ENCODE measurements at regions not wholly inside any gene's neighbourhood (a gene's known extent, or its start where the extent isn't known, plus 50 kb on each side); places are given as distances from the start of the nearest gene placed in this dataset.

DNA sequence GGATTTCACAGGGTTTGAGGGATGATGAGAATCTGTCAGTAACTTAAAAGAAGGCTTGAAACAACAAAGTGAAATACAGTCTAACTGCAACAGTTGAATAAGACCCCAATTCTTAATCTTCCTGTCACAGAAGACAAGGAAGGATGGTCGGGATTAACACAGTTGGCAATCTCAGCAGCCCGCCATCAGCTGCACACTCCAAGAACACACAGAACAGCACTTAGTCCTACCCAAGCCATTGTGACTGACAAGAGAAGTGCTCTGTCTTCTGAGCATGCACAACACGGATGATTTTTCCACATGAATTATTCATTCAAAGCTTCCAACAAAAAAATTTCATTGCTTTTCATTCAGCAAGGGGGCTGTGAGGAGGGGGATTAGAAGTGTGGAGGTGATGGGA is 576.1 kb downstream of the TLE4 start:
- no peak for DNase-seq
- CTCF ChIA-PET, result no interaction called here
- Mint-ChIP-seq H3K36me3 (no peaks in the 10 kb centered on the region), H3K9me3 (no peaks in the 10 kb centered on the region), H3K27ac (no peak overlapping the region), H3K27me3 (no peaks in the 10 kb centered on the region), H3K4me3 (no peak overlapping the region), H3K4me1 (no peaks in the 10 kb centered on the region)

DNA sequence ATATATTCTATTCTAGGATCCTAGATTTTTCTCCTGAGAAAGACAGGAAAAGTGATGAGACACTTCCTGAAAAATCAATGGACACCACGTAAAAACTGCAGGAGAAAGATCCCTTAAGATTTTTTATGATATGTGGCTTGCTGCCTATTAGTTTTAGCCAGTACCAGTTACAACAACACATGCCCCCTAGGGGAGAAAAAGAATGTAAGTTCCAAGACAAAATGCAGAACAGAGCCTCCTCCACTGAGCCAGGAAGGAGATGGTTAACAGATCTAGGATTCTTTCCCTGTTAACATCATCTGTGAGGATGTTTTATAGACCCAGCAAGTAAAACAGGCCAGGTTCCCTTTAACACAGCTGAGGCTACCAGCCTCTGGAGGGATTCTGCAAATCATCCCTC is 574.7 kb downstream of the TLE4 start:
- H3K27me3 Mint-ChIP-seq, result no peaks in the 10 kb centered on the region
- no peak overlapping the region for H3K27ac Mint-ChIP-seq
- H3K4me1 Mint-ChIP-seq, result no peaks in the 10 kb centered on the region
- no peaks in the 10 kb centered on the region for H3K36me3 Mint-ChIP-seq
- H3K4me3 Mint-ChIP-seq, result no peak overlapping the region
- no peak for DNase-seq
- CTCF ChIA-PET, result no interaction called here
- H3K9me3 Mint-ChIP-seq, result no peaks in the 10 kb centered on the region

DNA sequence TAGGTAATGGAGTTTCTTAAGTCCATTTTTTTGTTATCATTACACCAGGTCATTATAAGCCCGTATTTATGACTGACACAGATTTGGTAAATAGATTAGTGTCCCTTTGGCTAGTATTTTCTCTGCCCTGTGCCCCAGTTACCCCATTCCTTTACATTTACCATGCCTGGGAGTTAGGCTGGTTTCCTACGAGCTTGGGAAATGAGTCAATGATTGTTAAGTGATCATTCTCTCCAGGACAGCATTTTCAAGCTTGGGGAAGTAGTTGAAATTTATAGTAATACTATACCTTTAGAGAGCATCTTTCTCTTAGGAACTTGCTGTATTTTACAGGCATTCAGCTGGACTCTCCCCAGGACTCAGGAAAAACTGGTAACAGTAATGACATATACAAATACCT is 573.1 kb downstream of the TLE4 start:
- Mint-ChIP-seq H3K27me3 (no peaks in the 10 kb centered on the region), H3K36me3 (no peaks in the 10 kb centered on the region), H3K4me1 (no peaks in the 10 kb centered on the region), H3K27ac (no peak overlapping the region), H3K4me3 (no peak overlapping the region), H3K9me3 (no peaks in the 10 kb centered on the region)
- DNase-seq, result no peak
- CTCF ChIA-PET, result no interaction called here

DNA sequence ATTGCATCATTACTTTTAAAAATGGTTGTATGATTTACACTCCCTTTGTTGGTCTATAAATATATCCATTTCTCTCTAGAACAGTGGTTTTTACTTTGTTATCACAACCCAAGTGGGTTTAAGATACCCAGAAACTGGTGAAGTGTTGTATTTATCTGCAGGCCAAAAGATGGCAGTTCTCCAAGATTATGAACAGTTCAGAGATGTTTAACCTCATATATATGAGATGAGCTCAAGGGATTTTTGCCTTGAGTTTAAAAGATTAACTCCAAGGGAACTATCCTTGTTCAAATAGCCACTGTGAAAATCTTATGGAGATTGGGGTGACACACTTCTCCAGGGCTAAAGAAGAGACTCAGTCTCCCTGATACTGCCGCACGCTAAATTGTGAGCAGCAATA is 572.6 kb downstream of the TLE4 start:
- CTCF ChIA-PET, result no interaction called here
- H3K27me3 Mint-ChIP-seq, result no peaks in the 10 kb centered on the region
- DNase-seq, result no peak
- H3K9me3 Mint-ChIP-seq, result no peaks in the 10 kb centered on the region
- no peak overlapping the region for H3K4me3 Mint-ChIP-seq
- no peak overlapping the region for H3K27ac Mint-ChIP-seq
- no peaks in the 10 kb centered on the region for H3K36me3 Mint-ChIP-seq
- H3K4me1 Mint-ChIP-seq, result no peaks in the 10 kb centered on the region

DNA sequence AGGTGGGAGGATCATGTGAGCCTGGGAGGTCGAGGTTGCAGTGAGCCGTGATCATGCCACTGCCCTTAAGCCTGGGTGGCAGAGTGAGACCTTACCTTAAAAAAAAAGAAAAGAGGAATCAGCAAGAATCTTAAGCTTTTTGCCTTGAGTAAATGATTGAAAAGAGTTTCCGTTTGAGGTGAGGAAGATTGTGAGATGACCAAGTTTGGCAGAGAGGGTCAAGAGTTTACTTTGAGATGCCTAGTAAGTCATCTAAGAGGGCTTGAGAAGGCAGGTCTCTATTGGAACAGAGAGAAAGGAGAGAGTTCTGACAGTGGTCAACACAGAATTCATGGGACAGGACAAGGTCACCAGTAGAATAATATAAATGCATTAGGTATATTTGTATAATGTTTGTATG is 572.1 kb downstream of the TLE4 start:
- no peak overlapping the region for H3K4me3 Mint-ChIP-seq
- DNase-seq, result no peak
- H3K9me3 Mint-ChIP-seq, result no peaks in the 10 kb centered on the region
- no peaks in the 10 kb centered on the region for H3K27me3 Mint-ChIP-seq
- H3K4me1 Mint-ChIP-seq, result no peaks in the 10 kb centered on the region
- CTCF ChIA-PET, result no interaction called here
- no peak overlapping the region for H3K27ac Mint-ChIP-seq
- H3K36me3 Mint-ChIP-seq, result no peaks in the 10 kb centered on the region

DNA sequence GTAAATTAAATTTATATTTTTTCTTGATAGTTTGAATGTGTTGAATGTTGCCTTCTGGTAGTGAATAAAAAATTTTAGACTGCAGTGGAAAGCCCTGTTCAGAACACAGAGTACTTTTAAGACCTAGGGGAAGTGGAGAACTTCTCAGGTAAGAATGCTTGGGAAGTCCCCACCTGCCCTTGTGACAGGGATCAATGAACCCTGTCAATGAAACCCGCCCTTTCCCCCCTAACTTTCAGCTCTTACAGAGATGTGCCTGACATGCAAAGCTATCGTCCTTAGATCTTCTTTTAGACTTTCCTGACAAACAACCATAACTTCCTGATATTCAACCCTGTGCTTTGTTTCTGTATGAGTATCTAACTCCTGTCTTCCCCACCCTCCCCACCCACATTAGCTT is 562.7 kb downstream of the TLE4 start:
- CTCF ChIA-PET, result interaction anchor here (0.6 kb wide), 1 partner anchor 122 kb away, joined by 3 read pairs; no protein-coding TSS in a partner anchor
- DNase-seq, result no peak
- H3K36me3 Mint-ChIP-seq, result no peaks in the 10 kb centered on the region
- H3K4me1 Mint-ChIP-seq, result peaks cover 2% of the 10 kb centered on the region
- H3K9me3 Mint-ChIP-seq, result no peaks in the 10 kb centered on the region
- no peak overlapping the region for H3K27ac Mint-ChIP-seq
- no peak overlapping the region for H3K4me3 Mint-ChIP-seq
- H3K27me3 Mint-ChIP-seq, result peaks cover 3% of the 10 kb centered on the region

DNA sequence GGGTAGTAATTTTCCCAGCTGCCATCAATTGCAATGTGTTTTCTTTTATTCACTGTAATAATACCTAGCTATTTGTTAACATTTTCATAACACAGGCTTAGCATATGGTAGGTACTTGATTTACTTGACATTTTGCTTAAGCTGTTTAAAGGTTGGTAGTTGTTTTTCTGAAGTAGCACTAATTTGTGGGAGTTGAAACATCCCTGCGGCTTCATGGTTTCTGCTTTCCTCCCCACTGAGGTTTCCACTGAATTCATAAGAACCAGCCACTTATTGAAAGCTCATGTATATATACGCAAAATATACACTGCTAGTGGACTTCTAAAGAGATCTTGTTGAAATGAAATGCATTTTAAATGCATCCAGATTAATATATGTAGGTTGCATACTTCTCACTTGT is 559.9 kb downstream of the TLE4 start:
- H3K27me3 Mint-ChIP-seq, result no peaks in the 10 kb centered on the region
- no peaks in the 10 kb centered on the region for H3K9me3 Mint-ChIP-seq
- H3K27ac Mint-ChIP-seq, result no peak overlapping the region

DNA sequence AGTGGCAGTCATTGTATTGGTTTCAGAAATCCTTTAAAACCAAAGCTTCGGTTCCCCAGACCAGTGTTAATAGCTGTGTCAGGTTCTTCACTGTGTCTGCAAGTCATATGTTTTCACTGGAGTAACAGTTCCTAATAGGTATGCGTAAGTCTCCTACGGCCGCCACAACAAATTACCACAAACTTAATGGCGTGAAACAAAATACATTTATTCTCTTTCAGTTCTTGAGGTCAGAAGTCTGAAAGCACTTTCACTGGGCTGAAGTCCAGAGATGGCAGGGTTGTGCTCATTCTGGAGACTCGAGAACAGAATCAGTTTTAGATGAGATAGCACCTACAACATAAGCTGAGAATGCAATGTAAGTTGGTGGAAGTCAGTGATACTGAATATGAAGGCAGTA is 556.2 kb downstream of the TLE4 start:
- no peak overlapping the region for H3K27ac Mint-ChIP-seq
- H3K36me3 Mint-ChIP-seq, result no peaks in the 10 kb centered on the region
- no peaks in the 10 kb centered on the region for H3K4me1 Mint-ChIP-seq
- no peaks in the 10 kb centered on the region for H3K27me3 Mint-ChIP-seq
- CTCF ChIA-PET, result no interaction called here
- DNase-seq, result no peak
- no peaks in the 10 kb centered on the region for H3K9me3 Mint-ChIP-seq
- H3K4me3 Mint-ChIP-seq, result no peak overlapping the region

More for the DNA sequence above, 559.9 kb downstream of the TLE4 start:
- H3K4me3 Mint-ChIP-seq, result no peak overlapping the region
- CTCF ChIA-PET, result no interaction called here
- H3K4me1 Mint-ChIP-seq, result peaks cover 2% of the 10 kb centered on the region
- no peak for DNase-seq
- no peaks in the 10 kb centered on the region for H3K36me3 Mint-ChIP-seq

DNA sequence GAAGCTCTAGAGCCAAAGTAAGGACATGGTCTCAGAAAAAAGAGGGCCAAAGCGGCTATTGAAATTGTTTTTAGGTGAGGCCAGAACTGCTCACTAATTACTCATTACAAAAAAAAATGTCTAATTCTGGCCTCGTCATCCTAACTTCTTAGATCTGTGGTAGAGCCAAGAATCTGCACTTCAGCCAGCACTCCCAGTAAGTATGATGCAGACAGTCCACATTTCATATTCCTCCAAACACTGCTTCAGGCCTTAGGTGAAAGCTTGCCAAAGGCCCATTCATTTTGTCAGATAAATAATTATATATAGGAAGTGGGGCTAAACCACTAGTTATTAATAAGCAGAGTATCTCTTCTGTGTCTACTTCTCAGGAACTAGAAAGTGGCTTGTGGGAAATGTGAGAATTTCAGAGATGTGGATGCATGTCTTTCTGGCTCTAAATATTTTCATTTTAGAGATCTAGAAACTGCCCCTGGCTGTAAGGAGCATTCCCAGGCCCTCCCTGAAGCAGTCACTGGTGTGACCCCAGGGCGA is 554.0 kb downstream of the TLE4 start:
- H3K4me1 Mint-ChIP-seq, result no peaks in the 10 kb centered on the region
- DNase-seq, result no peak
- no peaks in the 10 kb centered on the region for H3K27me3 Mint-ChIP-seq
- H3K36me3 Mint-ChIP-seq, result no peaks in the 10 kb centered on the region
- no peaks in the 10 kb centered on the region for H3K9me3 Mint-ChIP-seq
- no peak overlapping the region for H3K27ac Mint-ChIP-seq
- H3K4me3 Mint-ChIP-seq, result no peak overlapping the region
- CTCF ChIA-PET, result no interaction called here

DNA sequence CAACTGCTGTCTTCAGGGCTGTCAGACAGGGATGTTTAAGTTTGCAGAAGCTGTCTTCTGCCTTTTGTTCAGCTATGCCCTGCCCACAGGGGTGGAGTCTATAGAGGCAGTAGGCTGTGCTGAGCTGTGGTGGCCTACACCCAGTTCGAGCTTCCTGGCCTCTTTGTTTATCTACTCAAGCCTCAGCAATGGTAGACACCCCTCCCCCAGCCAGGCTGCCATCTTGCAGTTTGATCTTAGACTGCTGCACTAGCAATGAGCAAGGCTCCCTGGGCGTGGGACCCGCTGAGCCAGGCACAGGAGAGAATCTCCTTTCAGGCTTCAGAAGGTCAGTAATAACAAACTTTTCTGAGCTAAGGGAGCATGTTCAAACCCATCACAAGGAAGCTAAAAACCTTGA is 545.3 kb downstream of the TLE4 start:
- Mint-ChIP-seq H3K27me3 (no peaks in the 10 kb centered on the region), H3K4me3 (no peak overlapping the region), H3K4me1 (no peaks in the 10 kb centered on the region), H3K9me3 (no peaks in the 10 kb centered on the region), H3K36me3 (no peaks in the 10 kb centered on the region), H3K27ac (no peak overlapping the region)
- CTCF ChIA-PET, result no interaction called here
- no peak for DNase-seq

DNA sequence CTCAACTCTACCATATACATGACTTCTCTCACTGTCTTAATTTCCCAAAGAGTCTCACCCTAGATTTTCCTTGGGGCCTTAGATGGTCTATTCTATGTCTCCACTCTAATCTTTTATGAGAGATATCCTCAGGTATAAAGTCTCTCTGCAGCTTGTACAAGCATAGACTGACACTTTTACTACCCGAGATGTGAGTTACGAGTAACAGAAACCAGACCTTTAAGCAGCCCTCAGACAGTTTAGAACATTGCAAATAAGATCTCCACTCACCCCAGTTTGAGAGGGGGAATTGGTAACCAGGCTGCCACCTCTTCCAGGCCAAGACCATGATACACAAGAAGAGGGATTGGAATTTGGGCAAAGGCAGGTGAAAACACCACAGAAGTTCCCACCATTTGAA is 542.5 kb downstream of the TLE4 start:
- no peak for DNase-seq
- H3K4me1 Mint-ChIP-seq, result no peaks in the 10 kb centered on the region
- H3K9me3 Mint-ChIP-seq, result no peaks in the 10 kb centered on the region
- H3K4me3 Mint-ChIP-seq, result no peak overlapping the region
- H3K36me3 Mint-ChIP-seq, result no peaks in the 10 kb centered on the region
- CTCF ChIA-PET, result no interaction called here
- no peaks in the 10 kb centered on the region for H3K27me3 Mint-ChIP-seq
- no peak overlapping the region for H3K27ac Mint-ChIP-seq

DNA sequence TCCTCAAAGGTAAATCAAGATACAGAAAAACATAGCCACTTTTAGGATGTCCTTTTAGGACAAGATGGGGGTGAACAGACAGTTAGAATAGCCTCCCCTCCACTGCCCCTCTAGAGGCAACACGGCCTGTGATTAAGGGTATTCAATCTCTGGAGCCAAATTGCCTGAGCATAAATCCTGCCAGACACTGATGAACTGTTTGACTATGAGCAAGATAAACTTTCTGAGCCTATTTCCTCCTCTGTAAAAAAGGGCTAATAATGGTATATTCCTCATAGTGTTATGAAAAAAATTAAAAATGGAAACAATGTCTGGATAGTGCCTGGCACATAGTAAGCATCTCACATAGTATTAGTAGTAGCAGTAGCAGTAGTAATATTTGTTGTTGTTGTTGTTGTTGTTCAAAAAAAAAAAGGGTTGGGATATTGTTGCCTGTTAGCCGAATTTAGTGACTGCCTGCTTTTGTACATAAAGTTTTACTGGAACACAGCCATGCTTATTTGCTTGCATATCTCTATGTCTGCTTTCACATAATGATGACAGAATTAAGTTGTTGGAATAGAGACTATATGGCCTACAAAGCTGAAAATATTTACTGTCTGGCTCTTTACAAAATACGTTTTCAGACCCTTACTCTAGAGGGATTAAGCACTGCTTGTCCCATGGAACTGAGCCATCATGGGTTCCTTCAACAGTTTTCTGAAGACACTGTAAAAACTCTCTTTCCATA is 536.3 kb downstream of the TLE4 start:
- Mint-ChIP-seq H3K9me3 (no peaks in the 10 kb centered on the region), H3K36me3 (no peaks in the 10 kb centered on the region), H3K4me1 (no peaks in the 10 kb centered on the region), H3K4me3 (no peak overlapping the region), H3K27ac (no peak overlapping the region), H3K27me3 (no peaks in the 10 kb centered on the region)
- CTCF ChIA-PET, result no interaction called here
- DNase-seq, result no peak

DNA sequence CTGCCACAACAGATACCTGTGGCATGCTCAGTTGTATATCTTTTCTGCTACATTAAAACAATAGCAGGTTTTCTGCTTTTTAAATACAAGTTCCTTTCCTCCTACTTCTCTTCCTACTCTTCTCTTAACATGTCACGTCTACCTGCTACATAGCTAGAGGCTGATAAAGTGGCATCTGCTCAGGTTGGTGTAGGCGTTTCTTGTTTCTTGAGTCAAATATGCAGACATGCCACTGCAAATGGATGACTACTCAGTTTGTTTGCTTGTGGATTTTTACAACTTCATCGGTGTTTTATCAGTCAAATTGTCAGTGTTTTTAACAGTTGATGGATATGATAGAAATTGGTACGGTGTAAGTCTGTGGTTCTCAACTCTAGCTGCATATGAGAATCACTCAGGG is 525.7 kb downstream of the TLE4 start:
- H3K36me3 Mint-ChIP-seq, result no peaks in the 10 kb centered on the region
- CTCF ChIA-PET, result no interaction called here

DNA sequence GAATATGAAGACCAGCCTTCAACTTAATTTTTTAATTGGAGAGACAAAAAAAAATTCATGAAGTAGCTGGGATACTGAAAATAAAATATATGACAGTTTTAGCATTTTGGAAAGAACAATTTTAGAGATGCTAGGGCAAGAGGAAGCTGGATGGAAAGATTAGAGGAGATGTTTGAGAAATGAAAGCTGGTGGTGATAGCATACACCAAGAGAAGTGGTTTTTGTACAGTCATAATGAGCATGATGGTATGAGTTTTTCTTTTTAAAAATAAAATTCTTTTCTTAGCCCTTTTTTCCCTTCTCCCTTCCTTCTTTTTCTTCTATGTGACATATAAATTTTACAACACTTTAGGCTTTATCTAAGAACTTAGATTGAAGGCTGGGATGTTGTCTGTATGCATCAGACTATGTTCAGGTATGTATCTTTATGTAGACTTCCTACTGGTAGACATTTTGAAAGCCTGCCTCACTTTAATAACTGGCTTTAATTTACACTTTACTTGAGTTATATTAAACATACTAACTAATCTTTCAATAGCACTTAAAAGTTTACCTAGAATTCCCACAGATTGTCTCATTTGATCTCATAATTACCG is 522.5 kb downstream of the TLE4 start:
- no peaks in the 10 kb centered on the region for H3K36me3 Mint-ChIP-seq
- H3K4me3 Mint-ChIP-seq, result no peak overlapping the region
- no peak for DNase-seq
- H3K27ac Mint-ChIP-seq, result no peak overlapping the region
- CTCF ChIA-PET, result no interaction called here
- H3K27me3 Mint-ChIP-seq, result no peaks in the 10 kb centered on the region
- no peaks in the 10 kb centered on the region for H3K9me3 Mint-ChIP-seq
- no peaks in the 10 kb centered on the region for H3K4me1 Mint-ChIP-seq

More for the DNA sequence above, 525.7 kb downstream of the TLE4 start:
- Mint-ChIP-seq H3K27ac (no peak overlapping the region), H3K4me1 (no peaks in the 10 kb centered on the region), H3K9me3 (no peaks in the 10 kb centered on the region), H3K27me3 (no peaks in the 10 kb centered on the region), H3K4me3 (no peak overlapping the region)
- no peak for DNase-seq

DNA sequence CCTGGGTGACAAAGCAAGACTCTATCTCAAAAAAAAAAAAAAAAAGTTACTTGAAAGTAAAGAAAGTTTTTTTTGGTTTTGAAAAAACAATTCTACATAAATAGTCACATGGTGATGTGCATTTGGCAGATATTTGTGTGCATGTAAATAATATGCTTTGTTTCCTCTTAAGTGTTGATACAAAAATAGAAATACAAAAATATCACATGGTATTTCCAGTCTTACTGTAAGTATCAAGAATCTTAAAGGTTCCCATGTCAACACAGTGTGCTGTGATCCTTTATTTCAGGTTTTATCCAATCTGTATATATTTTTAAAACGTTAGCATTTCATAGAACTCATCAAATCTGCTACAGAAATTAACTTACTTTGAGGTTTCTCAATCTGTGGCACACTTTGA is 521.9 kb downstream of the TLE4 start:
- CTCF ChIA-PET, result no interaction called here
- no peak for DNase-seq
- Mint-ChIP-seq H3K36me3 (no peaks in the 10 kb centered on the region), H3K9me3 (no peaks in the 10 kb centered on the region), H3K27ac (no peak overlapping the region), H3K4me3 (no peak overlapping the region), H3K27me3 (no peaks in the 10 kb centered on the region), H3K4me1 (no peaks in the 10 kb centered on the region)
